Fibroblast of the aortic adventitia (primary cell): ENCODE measurements at regions not wholly inside any gene's neighbourhood (a gene's known extent, or its start where the extent isn't known, plus 50 kb on each side); places are given as distances from the start of the nearest gene placed in this dataset.
"Not testable (repeated sequence)": the region's sequence is repeated elsewhere in the genome, so short reads cannot be mapped to it uniquely, and the experiment has no call there.

Source experiments
- DNase-seq: peaks from one replicate; pipeline ENCODE4 v3.0.0-alpha.2; 2010; ENCODE audit warnings: low read depth
- H3K4me3 ChIP-seq: 2 replicates; pipeline ENCODE4 v1.5.1; 2011; ENCODE audit warnings: low read depth, mild to moderate bottlenecking, control low read depth, low read length, moderate library complexity
- CTCF ChIP-seq: IDR thresholded peaks from 2 replicates; pipeline ENCODE4 v1.5.1; 2011; ENCODE audit warnings: mild to moderate bottlenecking, low read length, control low read depth, inconsistent platforms; ENCODE audit not compliant: insufficient read depth

DNA sequence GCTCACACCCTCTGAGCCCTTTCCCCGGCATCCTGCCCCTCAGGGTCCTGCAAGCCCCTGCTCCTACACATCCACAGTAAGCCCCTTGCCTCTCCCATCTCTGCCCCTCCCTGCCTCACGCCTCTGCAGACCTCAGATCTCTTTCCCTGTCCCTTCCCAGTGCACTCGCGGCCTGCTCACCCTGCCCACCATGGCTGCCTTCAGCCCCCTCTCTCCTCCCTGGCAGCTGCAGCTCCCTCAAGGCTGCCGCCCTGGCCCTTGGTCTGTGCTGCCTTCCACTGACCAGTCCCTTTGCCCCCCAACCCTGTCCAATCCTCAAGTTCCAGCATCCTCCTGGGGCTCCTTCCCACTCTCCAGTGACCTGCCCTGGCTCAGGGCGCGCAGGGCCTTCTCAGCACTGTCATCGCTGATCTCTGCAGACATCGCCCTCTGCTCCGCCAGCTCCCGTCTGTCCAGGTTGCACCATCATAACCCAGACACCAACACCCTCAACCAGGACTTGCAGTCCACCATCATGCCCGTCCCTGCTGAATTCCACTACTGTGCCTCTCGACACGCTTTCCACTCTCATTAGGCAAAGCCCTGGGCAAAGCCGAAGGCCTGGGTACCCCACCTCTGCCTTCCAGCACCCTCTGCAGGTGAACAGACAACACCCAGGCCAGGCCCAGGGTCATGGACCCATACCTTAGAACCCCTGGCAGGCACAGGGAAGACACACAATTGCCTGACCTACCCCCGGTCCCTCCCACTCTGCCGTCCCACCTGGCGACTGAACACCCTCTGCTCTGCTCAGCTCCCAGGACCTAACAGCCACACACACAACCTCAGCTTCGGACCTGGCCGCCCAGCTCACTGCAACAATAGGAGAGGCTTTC is 97.8 kb upstream of the RUFY1 start:
- DNase-seq: no peak
- TF ChIP-seq CTCF: no peak
- no peak overlapping the region for H3K4me3 ChIP-seq

DNA sequence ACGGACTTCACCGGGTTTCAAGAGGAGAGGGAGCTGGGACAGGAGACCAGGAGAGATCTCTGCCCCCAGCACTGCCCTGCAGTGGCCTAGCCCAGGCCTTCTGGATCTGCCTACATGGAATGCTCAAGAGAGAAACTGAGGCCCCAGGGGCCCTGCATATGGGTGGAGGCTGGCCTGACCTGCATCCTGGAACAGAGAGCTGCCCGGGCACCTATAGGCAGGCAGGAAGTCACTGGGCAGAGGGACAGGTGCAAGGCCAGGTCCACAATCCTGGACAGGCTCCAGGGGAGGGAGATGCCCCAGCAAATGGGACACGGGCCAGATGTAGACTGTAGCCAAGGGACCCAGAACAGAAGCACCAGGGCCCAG is 98.5 kb upstream of the RUFY1 start:
- DNase-seq: no peak
- TF ChIP-seq CTCF: no peak
- no peak overlapping the region for H3K4me3 ChIP-seq

GRCh38 chr5:179451114-179451827 is 99.1 kb upstream of the RUFY1 start:
- DNase-seq: no peak
- TF ChIP-seq CTCF: no peak
- no peak overlapping the region for H3K4me3 ChIP-seq

DNA sequence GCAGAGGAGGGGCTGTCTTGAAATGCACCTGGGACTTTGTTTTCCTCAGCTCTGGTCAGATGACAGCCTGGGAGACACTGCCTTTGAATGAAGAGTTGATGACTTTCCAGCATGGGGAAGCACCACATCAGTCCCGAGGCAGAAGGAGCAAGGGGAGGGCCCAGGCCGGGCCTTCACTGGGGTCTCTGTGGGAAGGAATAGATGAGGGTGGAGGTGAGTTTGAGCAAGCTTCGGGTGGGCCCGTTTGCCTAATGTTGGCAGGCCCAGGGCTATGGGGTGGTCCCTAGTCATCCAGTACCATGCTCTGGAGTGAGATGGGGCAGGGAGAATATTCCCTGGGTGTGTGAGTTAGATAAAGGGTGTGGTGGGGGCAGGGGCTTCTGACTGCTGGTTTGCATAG is 100.4 kb upstream of the RUFY1 start:
- not testable (repeated sequence) for DNase-seq

DNA sequence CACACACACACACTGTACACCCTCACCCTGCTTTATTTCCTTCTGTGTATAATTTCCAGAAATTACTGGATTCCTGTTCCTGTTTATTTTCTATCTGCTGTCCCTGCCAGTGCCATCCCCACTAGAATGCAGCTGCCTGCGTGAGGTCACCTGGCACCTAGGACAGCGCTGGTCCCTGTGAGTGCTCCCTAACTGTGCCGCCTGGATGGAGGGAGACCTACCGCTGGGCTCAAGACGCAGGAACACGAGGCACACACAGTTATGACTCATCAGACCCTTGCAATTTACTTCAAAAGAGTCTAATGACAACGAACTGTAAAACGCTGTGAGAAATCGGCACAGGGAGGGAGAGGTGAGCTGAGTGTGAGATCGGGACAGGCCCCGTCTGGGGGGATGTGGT is 102.1 kb upstream of the RUFY1 start:
- H3K4me3 ChIP-seq, DNase-seq: not testable (repeated sequence)

More for the DNA sequence above, 100.4 kb upstream of the RUFY1 start:
- not testable (repeated sequence) for H3K4me3 ChIP-seq

- not testable (repeated sequence) for DNase-seq, H3K4me3 ChIP-seq
Measured at GRCh38 chr5:179442289-179442688, 97.0 kb upstream of the ADAMTS2 start.

DNA sequence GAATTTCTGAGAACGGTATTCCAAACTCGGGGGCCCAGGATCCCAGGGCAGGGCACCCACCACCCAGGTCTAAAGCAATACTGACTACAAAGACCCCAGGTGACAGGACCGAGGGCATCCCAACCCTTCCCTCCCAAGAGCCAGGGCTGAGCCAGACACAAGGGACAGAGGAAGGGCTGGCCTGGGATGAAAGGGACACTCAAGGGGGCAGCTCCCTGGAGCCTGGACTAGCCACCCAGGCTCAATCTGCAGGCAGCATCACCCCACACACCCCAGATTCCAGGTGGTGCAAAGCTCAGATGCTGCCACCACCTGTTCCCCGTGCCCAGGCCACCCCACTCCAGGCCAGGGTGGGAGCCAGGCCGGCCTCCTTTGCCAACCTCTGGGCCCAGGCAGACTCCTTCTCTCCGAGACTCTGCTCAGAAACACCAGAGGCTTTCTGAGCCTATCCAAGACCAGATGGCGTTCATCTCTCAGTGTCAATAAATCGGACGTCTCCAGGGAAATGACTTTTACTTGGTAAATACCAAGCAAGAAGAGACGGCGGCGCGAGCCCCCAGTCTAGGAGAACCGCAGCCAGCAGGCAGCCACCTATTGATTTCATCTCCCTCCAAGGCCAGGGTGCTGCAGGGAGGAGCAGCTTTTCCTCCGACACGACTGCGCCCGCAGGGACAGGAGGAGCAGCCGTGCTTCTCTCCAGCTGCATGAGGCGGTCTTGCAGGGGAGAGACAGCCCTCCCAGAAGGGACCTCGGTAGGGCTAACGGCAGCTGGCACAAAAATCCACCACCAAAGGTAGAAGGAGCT is 94.1 kb upstream of the ADAMTS2 start:
- H3K4me3 ChIP-seq: no peak overlapping the region
- DNase-seq: no peak

More for the DNA sequence above, 94.1 kb upstream of the ADAMTS2 start:
- no peak for TF ChIP-seq CTCF
